ENCODE measurements at regions not wholly inside any gene's neighbourhood (a gene's known extent, or its start where the extent isn't known, plus 50 kb on each side); places are given as distances from the start of the nearest gene placed in this dataset.

DNA sequence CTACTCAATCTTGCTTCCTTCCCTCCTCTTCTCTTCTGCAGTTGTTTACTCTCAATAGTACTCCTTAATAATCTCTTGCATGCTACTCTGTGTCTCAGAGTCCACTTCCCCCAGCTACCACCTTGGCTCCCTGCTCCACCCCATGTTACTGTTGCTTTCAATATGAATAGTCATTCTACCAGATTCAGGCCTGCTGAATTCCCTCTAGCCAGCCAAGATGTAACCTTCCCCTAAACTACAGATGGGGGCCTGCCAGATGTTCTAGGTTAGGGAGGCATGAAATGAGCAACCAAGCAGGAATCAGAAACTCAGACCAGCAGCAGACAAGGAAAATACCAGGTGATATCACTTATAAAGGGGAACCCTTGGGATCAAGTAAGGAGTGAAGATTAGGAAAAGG lies 392.1 kb upstream of the DDHD1 start:
- DNase-seq (ENCODE audit: low spot score) = no peak

DNA sequence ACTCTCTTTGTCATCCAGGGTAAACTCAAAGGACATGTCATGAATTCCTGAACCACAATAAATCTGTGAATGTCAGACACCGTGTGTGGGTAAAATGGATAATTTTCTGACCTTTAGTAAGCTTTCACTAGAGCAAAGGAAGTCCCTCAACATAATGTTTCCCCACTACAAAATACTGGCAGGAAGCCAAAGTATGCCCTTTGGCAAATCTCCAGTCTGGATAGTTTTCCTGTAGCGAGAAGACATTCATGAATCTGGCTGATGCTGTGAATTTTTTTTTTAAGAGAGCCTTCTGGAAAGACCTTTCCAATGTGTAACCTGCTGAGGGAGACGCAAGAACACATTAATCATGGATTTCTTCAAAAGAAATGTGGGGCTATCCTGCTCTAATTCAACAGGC lies 389.6 kb upstream of the DDHD1 start:
- DNase-seq (ENCODE audit: low spot score) = peak; percentile 45

DNA sequence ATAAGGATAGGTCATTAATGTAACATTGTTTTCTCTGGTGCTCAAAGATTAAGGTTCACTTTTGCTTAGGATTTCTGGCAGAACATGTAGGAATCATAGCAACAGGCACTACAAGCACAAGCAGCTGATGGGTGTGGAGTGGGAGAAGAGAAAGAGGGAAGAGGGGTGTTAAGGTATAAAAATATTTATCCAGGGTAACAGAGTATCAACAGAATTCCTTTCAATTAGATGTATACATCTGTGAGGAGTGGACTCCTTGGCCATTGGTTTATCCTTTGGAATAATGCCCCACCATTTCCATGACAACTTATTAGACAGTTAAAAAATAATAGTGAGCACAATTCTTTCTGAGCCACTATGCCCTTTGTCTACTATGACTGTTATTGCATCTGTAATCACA lies 388.3 kb upstream of the DDHD1 start:
- no peak for DNase-seq (ENCODE audit: low spot score)

DNA sequence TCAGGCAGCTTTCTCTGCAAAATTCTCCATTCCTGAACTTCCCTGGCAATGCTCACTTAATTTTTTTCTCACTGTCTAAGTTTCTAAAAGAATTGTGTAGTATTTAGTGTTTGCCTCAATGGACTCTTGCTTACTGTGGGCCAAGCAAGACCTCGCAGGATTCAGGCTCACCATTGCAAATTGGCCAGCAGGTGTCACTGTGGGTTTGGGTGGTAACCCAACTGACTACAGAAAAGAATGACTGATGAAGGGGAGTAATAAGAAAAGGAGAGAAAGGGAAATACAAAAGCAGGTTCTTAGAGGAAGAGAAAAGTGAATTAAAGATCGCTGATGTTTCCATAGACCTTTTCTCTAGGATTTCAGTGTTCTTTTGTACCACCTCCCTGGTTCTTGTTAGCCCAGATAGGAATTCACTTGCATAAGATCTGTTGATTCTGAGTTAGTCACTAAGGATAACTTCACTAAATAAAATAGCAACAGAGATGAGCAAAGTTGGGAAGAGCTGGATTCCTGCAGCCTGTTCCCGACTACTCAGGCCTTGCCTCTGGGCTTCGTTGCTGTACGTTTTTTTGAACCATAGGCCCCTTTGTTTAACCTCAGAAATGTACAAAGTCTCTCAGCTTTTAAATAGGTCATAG lies 386.5 kb upstream of the DDHD1 start:
- peak; percentile 82 for DNase-seq (ENCODE audit: low spot score)

DNA sequence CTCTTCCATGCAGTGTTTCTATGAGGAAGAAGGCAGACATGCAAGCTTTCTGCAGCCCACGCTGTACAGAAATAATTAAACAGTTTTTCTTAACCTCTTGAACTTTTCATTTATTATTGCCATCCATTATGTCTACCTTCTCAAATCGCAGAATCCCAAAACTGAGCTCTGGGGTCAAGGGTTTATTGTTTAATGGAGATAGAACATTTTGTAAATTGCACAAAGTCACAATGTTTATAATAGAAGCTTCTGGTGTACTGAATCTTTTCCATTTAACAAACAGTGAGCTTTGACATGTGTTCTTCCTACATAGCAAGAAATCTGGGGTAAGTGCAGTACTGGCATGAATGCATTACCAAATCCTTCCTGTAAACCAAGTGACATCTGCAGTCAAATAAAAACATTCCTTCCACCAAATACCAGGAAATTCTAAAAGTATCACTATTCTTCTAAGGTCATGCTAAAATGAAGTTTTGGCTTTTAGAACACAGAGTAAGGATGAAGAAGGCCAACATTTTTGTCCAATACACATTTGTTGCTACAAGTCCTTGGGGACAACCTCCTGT lies 385.3 kb upstream of the DDHD1 start:
- DNase-seq (ENCODE audit: low spot score) = no peak

DNA sequence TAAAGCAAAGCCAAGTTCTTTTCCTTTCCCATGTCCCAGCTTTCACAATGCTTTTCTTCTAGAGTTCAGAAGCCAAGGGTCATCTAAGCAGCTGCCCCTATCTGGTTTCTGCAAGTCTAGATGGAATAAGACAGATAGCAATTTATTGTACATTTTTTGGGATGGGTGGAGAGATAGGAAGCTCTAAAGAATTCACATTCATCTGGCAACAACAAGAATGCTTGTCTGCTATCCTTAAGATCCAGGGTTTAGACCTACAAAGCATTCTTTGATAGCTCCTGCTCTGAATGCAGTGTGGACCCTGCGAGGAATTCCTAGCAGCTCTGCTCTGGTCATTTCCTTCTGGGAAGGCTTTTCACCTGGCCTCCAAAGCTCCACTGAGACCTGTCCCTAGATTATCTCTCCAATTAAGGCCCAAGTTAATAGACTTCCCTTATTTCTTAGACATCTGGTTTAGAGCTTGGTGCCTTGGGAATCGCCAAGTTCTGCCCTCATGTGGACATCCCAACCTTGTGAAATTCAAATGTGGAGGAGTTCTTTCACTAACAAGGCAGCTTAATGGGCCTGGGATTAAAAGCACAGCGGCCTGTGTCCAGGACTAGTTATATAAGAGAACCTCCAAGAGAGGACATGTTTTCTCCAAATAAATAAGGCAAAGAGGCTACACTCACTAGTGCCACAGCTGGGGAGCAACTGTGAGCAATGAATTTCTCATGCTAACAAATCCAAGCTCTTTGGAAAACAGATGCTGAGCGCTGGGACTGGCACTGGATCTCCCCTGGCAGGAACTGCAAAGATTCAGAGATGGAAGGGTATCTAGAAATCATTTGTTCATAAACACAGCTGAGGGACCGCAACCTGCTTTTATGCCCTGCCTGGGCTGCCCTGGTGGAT lies 384.5 kb upstream of the DDHD1 start:
- DNase-seq (ENCODE audit: low spot score) = no peak

DNA sequence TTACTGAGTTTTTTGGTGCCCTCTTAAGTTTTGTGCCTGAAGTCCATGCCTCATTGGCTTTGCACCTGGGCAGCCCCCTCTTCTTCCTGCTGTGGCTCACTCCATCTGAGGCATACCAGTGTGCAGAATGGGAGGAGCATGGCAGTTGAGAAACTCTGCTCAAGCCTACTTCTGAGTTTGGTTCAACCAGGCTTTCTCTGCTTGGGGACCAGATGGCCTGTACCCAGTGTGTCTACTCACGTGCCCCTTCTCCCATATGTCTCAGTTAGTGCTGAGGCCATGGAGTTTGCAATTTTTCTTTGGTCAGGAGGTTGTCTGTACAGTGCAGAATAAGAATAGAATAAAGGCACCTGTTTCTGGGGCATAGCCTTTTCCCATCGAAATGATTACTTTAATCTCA lies 383.3 kb upstream of the DDHD1 start:
- DNase-seq (ENCODE audit: low spot score) = no peak

DNA sequence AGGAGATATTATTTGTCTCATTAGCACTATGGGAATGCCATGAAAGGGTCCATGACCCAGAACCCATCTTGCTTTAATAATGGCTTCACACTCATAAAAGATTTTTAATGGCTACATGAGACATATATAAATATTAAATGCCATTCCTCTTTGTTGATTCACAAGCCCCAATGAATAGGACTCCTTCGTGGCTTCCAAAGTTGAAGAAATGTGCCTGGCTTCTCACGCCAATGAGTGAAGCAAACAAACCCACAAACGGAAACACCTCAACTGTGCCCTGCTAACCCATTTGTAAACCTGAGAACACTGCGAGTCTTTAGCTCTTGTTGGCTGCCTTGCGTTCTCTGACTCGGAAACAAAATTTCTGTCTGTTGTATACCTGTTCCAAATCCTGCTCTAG lies 381.7 kb upstream of the DDHD1 start:
- no peak for DNase-seq (ENCODE audit: low spot score)

DNA sequence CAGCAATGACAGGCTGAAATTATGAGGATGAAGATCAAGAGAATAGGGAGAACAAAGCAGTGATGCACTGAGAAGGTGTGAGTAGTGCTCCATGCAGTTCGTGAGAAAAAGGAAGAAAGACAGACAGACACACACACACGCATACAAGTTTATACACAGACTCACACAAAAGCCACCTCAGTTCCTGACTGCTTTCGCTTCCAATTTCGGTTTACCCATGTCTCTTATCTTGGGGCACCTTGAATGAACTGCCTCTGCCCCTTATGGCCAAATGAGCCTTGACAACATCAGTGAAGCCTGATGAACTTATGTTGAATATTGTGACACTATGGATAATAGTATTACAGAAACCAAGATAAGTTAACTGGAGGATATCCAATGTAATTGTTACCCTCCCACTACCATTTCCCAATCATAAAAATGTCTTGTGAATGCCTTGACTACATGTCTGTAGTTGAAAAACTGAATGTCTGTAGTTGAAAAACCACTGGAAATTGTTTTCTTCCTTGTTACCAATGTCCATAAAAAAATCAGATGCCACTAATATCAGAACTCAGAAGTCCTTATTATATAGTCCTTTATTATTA lies 380.4 kb upstream of the DDHD1 start:
- no peak for DNase-seq (ENCODE audit: low spot score)

DNA sequence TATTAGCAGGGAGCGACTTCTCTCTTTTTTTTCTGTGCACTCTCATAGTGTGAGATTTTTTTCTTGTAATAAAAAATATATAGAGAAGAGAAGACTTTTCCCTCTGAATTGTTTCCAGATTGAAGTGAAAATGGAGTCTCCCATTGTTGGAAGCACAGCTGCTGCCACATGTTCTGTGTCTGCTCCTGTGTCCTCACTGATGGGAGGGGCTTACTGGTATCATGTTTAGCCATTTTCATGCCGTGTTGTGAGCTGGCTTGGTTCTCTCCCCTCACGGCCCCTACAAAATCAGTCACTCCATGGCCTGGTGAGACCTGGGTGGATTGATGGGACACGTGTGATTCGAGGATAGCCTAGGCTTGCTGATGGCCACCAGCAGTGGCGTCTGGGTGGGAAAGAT lies 379.7 kb upstream of the DDHD1 start:
- DNase-seq (ENCODE audit: low spot score) = no peak

DNA sequence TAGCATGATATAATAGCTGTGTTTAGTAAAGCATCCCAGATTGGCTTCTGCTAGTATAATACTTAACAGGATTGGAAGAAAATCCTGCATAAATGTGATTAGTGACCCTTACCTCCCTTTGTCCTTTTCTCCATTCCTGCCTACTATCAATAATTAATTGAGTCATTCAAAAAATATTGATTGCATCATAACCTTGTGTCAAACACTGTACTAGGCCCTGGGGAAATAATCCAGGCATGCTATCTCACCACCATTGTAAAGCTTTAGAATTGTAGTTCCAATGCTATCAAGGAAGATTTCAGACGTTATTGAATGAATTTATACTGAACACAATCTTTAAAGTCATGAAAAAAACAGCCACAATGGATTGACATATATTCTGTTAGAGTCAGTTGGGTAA lies 378.6 kb upstream of the DDHD1 start:
- no peak for DNase-seq (ENCODE audit: low spot score)

DNA sequence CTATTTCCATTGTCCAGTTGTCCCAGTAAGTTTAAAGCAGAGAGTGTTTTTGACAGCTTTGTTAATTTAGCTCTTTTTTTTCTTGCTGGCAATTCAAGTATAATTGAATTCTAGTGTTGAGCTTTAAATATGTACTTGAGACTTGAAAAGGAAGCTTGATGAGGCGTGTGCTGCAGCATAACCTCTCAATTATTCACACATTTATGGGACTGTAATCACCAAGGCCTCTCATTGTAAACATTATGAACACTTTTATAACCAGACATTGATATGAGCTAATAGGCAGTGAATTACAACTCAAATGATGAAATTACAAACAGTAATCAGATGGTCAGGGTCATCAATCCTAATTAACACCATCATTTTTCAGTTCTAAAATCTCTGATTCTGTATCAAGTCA lies 378.0 kb upstream of the DDHD1 start:
- no peak for DNase-seq (ENCODE audit: low spot score)

DNA sequence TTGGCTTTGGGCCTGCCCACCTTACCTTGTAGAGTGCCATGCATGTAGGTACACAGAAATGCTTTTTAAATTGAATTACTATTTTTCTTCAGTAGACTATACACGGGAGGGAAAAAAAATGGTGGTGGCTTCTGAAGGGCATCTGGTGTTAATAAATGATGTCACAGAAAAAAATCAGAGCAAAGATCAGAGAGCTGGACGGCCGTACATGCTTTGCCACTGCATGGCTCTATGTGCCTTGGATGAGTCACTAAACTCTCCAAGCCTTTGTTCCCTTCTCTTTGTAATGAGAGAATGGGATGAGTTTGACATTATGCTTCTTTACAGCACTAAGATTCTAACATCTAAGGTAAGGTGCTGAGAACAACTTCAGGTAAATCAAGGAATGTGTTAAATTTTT lies 376.4 kb upstream of the DDHD1 start:
- DNase-seq (ENCODE audit: low spot score) = no peak

DNA sequence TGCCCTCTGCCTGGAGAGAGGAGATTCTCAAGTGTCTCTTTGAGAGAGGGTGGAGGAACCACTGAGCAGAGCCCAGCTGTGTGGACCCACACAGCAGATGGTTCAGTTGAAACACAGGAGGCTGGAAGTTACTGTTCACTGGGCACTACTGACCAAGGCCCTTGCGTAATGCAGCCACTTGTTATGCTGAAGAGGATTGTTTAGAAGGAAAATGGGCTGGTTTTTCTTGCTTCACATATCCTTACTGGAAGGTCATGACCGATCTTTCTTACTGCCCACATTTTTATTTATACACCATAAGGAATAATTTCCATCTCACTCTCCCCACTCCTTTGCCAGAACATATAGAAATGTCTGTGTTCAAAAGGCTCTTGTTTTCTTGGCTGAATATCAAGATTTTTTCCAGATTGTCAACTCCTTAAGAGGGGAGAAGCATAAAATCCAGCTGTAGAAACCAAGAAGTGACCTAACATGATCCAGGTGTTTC lies 375.1 kb upstream of the DDHD1 start:
- DNase-seq (ENCODE audit: low spot score) = no peak

DNA sequence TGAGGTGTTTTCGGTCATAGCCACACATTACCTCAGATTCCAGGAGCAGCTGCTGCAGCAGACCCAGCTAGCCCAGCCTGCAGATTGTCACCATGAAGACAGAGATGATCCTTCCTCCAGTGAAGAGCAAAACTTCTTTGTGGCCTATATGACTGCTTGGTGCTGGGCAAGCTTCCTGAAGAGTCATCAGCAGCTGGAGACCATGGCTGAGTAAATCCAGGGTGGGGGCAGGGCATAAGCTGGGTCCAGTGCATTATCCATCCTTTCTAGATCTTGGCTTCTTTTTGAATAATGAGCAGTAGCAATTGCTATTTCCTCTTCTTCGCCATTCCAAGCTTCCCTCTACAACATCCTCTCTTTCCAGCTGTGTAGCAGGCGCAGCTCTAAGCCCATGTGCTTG lies 373.1 kb upstream of the DDHD1 start:
- DNase-seq (ENCODE audit: low spot score) = no peak

DNA sequence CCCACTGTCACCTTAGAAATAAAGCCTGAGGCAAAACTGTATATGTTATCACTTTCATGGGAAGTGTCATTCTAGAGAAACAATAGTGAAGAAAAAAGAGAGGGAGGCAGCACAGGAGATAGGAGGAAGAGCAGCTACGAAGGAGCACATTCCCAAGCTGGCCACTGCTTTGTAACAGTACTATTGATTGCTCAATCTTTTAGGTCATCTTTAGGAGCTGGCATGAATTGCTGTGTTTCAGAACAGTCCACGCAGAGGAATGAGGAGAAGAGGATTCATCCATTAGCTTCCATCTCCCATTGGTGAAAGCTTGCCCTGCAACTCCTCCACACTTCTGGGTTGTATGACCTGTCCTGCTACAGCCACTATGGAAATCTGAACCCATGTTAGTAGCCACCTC lies 372.5 kb upstream of the DDHD1 start:
- DNase-seq (ENCODE audit: low spot score) = no peak

DNA sequence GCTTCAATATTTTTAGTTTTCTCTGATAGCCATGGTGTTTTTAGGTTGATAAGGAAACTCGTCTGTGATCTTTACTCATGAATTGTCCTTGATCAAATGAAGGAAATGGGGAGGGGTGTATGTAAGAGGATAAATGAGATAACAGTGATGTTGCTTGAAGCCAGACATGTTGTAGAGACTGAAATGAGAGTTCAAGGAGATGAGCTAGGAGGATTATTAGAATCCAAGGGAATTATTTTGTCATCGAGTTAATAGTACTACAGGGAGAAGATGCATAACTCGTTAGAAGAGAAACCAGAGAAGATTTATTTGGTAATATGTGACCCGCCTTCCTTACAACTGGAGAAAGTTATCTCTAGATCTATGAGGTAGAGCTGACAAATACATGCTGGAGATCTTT lies 371.3 kb upstream of the DDHD1 start:
- DNase-seq (ENCODE audit: low spot score) = no peak

DNA sequence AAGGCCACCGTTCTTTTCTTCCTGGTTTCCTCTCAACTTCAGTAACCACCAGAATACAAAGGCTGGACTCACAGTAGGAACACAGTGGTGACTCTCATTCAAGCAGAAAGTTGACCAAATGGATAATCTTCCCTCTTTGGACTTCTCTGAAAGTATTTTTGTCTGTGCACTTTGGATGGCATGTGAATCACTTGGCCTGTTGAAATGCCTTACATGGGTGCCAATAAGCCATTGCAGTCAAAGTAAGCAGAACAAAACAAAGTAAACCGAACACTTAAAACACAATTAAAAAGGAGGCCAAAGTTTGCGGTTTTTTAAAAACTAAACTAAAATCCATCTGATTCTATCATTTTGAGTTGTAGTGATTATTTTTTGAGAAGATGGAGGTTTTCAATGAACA lies 370.1 kb upstream of the DDHD1 start:
- DNase-seq (ENCODE audit: low spot score) = no peak

DNA sequence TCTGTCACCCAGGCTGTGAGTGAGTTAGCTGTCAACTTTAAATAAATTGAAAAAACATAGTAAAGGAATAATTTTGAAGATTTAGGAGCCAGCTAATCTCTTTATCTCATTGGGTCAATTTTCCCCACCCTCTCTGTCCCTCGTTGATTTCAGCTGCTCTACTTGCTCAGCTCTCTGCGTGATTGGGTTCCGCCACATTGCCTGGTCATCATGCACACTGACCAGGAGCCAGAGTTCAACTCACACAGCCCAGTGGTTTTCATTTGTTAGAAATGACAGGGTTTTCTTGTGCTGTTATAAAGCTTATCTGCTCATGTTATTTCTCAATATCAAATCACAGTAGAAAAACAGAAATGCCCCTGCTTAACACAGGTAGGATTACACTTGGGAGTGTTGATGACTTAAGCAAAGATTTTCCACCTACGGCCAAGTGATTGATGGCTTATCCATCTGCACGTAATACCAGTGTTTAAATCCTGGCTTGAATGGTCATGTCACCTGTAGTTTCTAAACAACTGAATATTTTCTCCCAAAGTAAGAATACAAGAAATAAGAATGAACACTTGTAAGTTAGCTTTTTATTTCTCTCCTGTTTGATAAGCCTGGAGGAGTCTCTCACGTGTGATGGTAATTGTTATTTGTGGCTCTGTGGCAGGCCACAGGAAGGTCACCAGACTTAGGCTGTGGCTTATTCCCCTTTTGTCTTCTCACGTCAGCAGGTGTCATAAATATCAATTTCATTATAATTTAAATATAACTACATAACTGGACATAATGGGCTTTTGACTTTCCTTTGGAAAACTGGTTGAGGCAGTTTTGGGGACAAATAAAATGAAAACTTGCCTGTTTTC lies 367.2 kb upstream of the DDHD1 start:
- DNase-seq (ENCODE audit: low spot score) = no peak

DNA sequence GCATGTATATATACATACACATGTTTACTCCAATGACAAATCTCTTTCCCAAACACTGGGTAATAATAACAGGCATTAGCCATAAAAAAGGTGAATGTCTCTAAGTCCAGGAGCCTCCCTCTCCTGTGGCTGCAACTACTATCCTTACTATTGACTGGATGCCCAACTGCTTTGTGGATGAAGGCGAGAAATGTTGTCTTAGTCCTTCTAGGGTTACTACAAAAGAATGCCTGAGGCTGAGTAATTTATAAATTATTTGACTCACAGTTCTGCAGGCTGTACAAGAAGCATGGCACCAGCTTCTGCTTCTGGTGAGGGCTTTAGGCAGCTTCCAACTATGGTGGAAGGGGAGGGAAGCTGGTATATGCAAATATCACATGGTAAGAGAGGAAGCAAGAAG lies 366.0 kb upstream of the DDHD1 start:
- no peak for DNase-seq (ENCODE audit: low spot score)

DNA sequence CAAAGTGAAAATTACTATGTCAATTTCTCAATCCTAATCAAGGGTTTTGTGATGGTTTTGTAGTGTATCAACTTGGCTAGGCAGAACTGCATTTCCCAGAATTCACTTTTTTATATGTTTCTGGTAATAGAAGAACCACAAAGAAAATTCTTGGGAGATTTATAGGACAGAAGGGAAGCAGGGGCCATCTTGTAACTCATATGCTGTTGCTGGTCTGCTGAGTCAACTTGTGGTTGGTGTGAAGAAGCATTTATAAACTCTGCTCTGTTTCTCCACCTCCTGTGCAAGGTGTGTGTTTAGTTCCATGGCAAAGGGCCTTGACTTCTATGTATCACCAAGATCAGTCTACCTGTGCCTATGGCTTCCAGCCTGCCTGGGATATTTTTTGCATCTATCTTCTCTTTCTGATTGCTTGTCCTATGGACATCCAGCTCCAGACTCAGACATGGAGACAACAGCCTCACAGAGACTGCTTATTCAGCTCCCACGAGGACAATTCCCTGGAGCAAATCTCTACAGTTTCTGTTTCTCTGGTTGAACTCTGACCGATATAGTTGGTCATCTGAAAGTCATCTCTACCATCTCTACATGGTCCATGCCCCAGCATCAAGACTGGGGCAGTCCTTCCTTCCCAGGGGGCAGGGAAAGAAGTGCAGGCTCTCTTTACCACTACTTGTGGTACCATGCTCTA lies 364.3 kb upstream of the DDHD1 start:
- no peak for DNase-seq (ENCODE audit: low spot score)

Data from mucosa of gallbladder (tissue), 1 donor.